SK-N-SH treated with all-trans-retinoic acid at 6 μM for 48 hours (cell line): ENCODE measurements at regions not wholly inside any gene's neighbourhood (a gene's known extent, or its start where the extent isn't known, plus 50 kb on each side); places are given as distances from the start of the nearest gene placed in this dataset.
"Not testable (repeated sequence)": the region's sequence is repeated elsewhere in the genome, so short reads cannot be mapped to it uniquely, and the experiment has no call there.

Experiments used
- ISL1 ChIP-seq: fragments of 250-450 bp; sonication (Bioruptor Pico); IDR thresholded peaks from 2 replicates; pipeline ENCODE4 v2.1.2; 2022; ENCODE audit warnings: mild to moderate bottlenecking, moderate library complexity
- OSR1 ChIP-seq: fragments of 250-450 bp; sonication (Bioruptor Pico); IDR thresholded peaks from 2 replicates; pipeline ENCODE4 v1.8.0; 2022; ENCODE audit warnings: moderate library complexity, mild to moderate bottlenecking, inconsistent platforms
- ZFP3 ChIP-seq: fragments of 250-450 bp; sonication (Bioruptor Pico); IDR thresholded peaks from 2 replicates; pipeline ENCODE4 v1.5.0; 2020; ENCODE audit warnings: mild to moderate bottlenecking, moderate library complexity
- ZFP30 ChIP-seq: fragments of 450-650 bp; formaldehyde crosslinking; IDR thresholded peaks from 2 replicates; pipeline ENCODE4 v1.5.0; 2022; ENCODE audit warnings: mild to moderate bottlenecking, moderate library complexity
- TF ChIP-seq, protein P1 (sequence below): fragments of 250-450 bp; sonication (Bioruptor Pico); IDR thresholded peaks from 2 replicates; pipeline ENCODE4 v1.8.0; 2020; ENCODE audit warnings: mild to moderate bottlenecking, moderate library complexity, borderline replicate concordance
- TF ChIP-seq, protein P2 (sequence below): fragments of 250-450 bp; sonication (Bioruptor Pico); IDR thresholded peaks from 2 replicates; pipeline ENCODE4 v1.5.1; 2021; ENCODE audit warnings: mild to moderate bottlenecking, moderate library complexity

DNA sequence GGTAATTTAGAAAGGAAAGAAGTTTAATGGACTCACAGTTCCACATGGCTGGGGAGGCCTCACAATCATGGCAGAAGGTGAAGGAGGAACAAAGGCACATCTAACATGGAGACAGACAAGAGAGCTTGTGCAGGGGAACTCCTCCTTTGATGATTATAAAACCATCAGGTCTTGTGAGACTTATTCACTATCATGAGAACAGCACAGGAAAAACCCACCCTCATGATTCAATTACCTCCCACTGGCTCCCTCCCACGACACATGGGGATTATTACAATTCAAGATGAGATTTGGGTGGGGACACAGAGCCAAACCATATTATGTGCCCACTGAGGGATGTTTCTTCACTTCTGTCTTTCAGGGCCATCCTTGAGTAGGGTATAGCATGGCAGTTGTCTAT, 54.9 kb upstream of the ATP6AP2 start:
- TF ChIP-seq ISL1; ZFP30 (CRISPR knock-in tag); ZFP3 (CRISPR knock-in tag); OSR1 (CRISPR knock-in tag): not testable (repeated sequence)
- TF ChIP-seq, protein P1, sequence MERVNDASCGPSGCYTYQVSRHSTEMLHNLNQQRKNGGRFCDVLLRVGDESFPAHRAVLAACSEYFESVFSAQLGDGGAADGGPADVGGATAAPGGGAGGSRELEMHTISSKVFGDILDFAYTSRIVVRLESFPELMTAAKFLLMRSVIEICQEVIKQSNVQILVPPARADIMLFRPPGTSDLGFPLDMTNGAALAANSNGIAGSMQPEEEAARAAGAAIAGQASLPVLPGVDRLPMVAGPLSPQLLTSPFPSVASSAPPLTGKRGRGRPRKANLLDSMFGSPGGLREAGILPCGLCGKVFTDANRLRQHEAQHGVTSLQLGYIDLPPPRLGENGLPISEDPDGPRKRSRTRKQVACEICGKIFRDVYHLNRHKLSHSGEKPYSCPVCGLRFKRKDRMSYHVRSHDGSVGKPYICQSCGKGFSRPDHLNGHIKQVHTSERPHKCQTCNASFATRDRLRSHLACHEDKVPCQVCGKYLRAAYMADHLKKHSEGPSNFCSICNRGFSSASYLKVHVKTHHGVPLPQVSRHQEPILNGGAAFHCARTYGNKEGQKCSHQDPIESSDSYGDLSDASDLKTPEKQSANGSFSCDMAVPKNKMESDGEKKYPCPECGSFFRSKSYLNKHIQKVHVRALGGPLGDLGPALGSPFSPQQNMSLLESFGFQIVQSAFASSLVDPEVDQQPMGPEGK, result not testable (repeated sequence)
- TF ChIP-seq, protein P2, sequence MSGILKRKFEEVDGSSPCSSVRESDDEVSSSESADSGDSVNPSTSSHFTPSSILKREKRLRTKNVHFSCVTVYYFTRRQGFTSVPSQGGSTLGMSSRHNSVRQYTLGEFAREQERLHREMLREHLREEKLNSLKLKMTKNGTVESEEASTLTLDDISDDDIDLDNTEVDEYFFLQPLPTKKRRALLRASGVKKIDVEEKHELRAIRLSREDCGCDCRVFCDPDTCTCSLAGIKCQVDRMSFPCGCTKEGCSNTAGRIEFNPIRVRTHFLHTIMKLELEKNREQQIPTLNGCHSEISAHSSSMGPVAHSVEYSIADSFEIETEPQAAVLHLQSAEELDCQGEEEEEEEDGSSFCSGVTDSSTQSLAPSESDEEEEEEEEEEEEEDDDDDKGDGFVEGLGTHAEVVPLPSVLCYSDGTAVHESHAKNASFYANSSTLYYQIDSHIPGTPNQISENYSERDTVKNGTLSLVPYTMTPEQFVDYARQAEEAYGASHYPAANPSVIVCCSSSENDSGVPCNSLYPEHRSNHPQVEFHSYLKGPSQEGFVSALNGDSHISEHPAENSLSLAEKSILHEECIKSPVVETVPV (CRISPR knock-in tag), result not testable (repeated sequence)
